ENCODE measurements at regions not wholly inside any gene's neighbourhood (a gene's known extent, or its start where the extent isn't known, plus 50 kb on each side); places are given as distances from the start of the nearest gene placed in this dataset.

GRCh38 chr7:57256637-57257375 lies 124.6 kb upstream of the ZNF479 start:
- DNase-seq = no peak

GRCh38 chr7:57274535-57275283 lies 142.5 kb upstream of the ZNF479 start:
- no peak for DNase-seq

GRCh38 chr7:57300747-57301146 lies 149.2 kb upstream of the ZNF716 start:
- DNase-seq = no peak

- no peak for DNase-seq
These were observed 144.7 kb upstream of the ZNF716 start for GRCh38 chr7:57305192-57305748.

GRCh38 chr7:57308631-57309408 lies 141.2 kb upstream of the ZNF716 start:
- no peak for DNase-seq

- no peak for DNase-seq
These were observed 122.9 kb upstream of the ZNF716 start for GRCh38 chr7:57327081-57327480.

GRCh38 chr7:57328457-57328856 lies 121.5 kb upstream of the ZNF716 start:
- no peak for DNase-seq

GRCh38 chr7:57328963-57329362 lies 121.0 kb upstream of the ZNF716 start:
- no peak for DNase-seq

- DNase-seq = no peak
These were observed 110.6 kb upstream of the ZNF716 start for GRCh38 chr7:57339198-57339944.

GRCh38 chr7:57342954-57343353 lies 107.0 kb upstream of the ZNF716 start:
- no peak for DNase-seq

- no peak for DNase-seq
These were observed 105.9 kb upstream of the ZNF716 start for GRCh38 chr7:57343901-57344622.

- DNase-seq = no peak
These were observed 105.0 kb upstream of the ZNF716 start for GRCh38 chr7:57344957-57345356.

- no peak for DNase-seq
These were observed 101.2 kb upstream of the ZNF716 start for GRCh38 chr7:57348646-57349269.

GRCh38 chr7:57354195-57354594 lies 95.8 kb upstream of the ZNF716 start:
- no peak for DNase-seq

- DNase-seq = no peak
These were observed 95.2 kb upstream of the ZNF716 start for GRCh38 chr7:57354679-57355338.

- no peak for DNase-seq
These were observed 88.6 kb upstream of the ZNF716 start for GRCh38 chr7:57361406-57361805.

GRCh38 chr7:57362868-57363267 lies 87.1 kb upstream of the ZNF716 start:
- DNase-seq = no peak

- DNase-seq = no peak
These were observed 86.7 kb upstream of the ZNF716 start for GRCh38 chr7:57363321-57363720.

- DNase-seq = no peak
These were observed 84.9 kb upstream of the ZNF716 start for GRCh38 chr7:57364933-57365710.

- DNase-seq = no peak
These were observed 82.8 kb upstream of the ZNF716 start for GRCh38 chr7:57367171-57367570.
